ENCODE measurements at regions not wholly inside any gene's neighbourhood (a gene's known extent, or its start where the extent isn't known, plus 50 kb on each side); places are given as distances from the start of the nearest gene placed in this dataset.

- Histone ChIP-seq H2BK5ac (ENCODE audit: insufficient read length, low read length) (no peak overlapping the region), H2AFZ (ENCODE audit: low read length) (no peak overlapping the region), H2AK5ac (ENCODE audit: insufficient read length, low read length) (no peak overlapping the region), H3K4ac (ENCODE audit: low read depth, low read length) (no peak overlapping the region), H3K14ac (ENCODE audit: insufficient read depth, low read length) (no peak overlapping the region), H2BK120ac (ENCODE audit: low read depth, low read length, poor library complexity, severe bottlenecking) (no peak overlapping the region), H4K20me1 (ENCODE audit: control insufficient read depth, insufficient read depth, insufficient read length) (no peaks in the 10 kb centered on the region), H3K23ac (ENCODE audit: insufficient read length, low read depth, low read length) (no peak overlapping the region), H3K79me2 (ENCODE audit: insufficient read depth, low read length) (no peaks in the 10 kb centered on the region), H4K8ac (replicated peaks; ENCODE audit: insufficient read length, low read depth, low read length) (no peak overlapping the region), H3T11ph (ENCODE audit: low read length) (no peak overlapping the region), H2BK15ac (ENCODE audit: low read depth, low read length) (no peak overlapping the region), H2BK12ac (ENCODE audit: insufficient read length, low read depth, low read length) (no peak overlapping the region), H3K9me3 (ENCODE audit: control insufficient read depth, low read depth, low read length) (no peaks in the 10 kb centered on the region), H3K4me1 (ENCODE audit: insufficient read depth, low read length) (no peaks in the 10 kb centered on the region), H3K79me1 (ENCODE audit: insufficient read depth, low read depth, low read length, poor library complexity, severe bottlenecking) (no peaks in the 10 kb centered on the region), H4K91ac (ENCODE audit: insufficient read length, low read depth, low read length) (no peak overlapping the region), H3K4me2 (ENCODE audit: insufficient read depth, insufficient read length, low read length) (no peak overlapping the region), H3K9ac (ENCODE audit: extremely low read depth, insufficient read length, low read length) (no peak overlapping the region), H3K27me3 (ENCODE audit: insufficient read depth, low read length) (no peaks in the 10 kb centered on the region), H3K23me2 (ENCODE audit: insufficient read length, low read depth, low read length, poor library complexity, severe bottlenecking) (no peaks in the 10 kb centered on the region), H4K5ac (ENCODE audit: insufficient read length, low read depth, low read length) (no peak overlapping the region), H2BK20ac (ENCODE audit: low read depth, low read length, poor library complexity, severe bottlenecking) (no peak overlapping the region), H3K56ac (ENCODE audit: insufficient read length, low read depth, low read length) (no peak overlapping the region), H3K18ac (ENCODE audit: insufficient read length, low read depth, low read length) (no peak overlapping the region), H3K27ac (ENCODE audit: insufficient read length, low read depth, low read length) (no peak overlapping the region)
- no peak for DNase-seq
- H3K27me3 Mint-ChIP-seq (ENCODE audit: low read depth): no peaks in the 10 kb centered on the region
- TF ChIP-seq CTCF (conservative IDR thresholded peaks at IDR 0.05): no peak
- H3K4me1 Mint-ChIP-seq: no peaks in the 10 kb centered on the region
- H3K36me3 Mint-ChIP-seq (ENCODE audit: insufficient read depth in 1 of 3, low read depth in 3 of 3): no peaks in the 10 kb centered on the region
- no peak overlapping the region for H3K27ac Mint-ChIP-seq
- WGBS (ENCODE audit: extremely low coverage, insufficient read length, low lambda C conversion rate): no CpG with 5 or more reads among the region's 1 CpG
- no peak overlapping the region for H3K4me3 Mint-ChIP-seq
- no peaks in the 10 kb centered on the region for H3K9me3 Mint-ChIP-seq
These were observed 744.7 kb upstream of the ADGRL3 start for GRCh38 chr4:60455380-60455779.

All from H9 (cell line).